OCI-LY7 (cell line): ENCODE measurements at regions not wholly inside any gene's neighbourhood (a gene's known extent, or its start where the extent isn't known, plus 50 kb on each side); places are given as distances from the start of the nearest gene placed in this dataset.

ENCODE experiments used
- BruUV-seq: library from RNA; stranded (reverse); fragments of 400-500 nt; replicated peaks from 2 replicates; lab custom pipeline; 2021; lab: Mats Ljungman, UMichigan
- CTCF ChIA-PET: fragments of 300-600 bp; sonication (Branson Sonifier 250); formaldehyde crosslinking; loops from one replicate; lab custom pipeline; 2022; ENCODE audit warnings: antibody characterized with exemption; ENCODE audit not compliant: unreplicated experiment; lab: Charles Lee
- POLR2A ChIA-PET: fragments of 300-600 bp; sonication (Branson Sonifier 250); formaldehyde crosslinking; loops from one replicate; lab custom pipeline; 2022; ENCODE audit warnings: antibody characterized with exemption; lab: Charles Lee
- DNase-seq: peaks from one replicate; pipeline ENCODE4 v3.0.0-alpha.2; 2015; ENCODE audit warnings: low spot score
- H2AFZ ChIP-seq: fragments of 200-600 bp; sonication (generic), shearing (Covaris generic); 2 replicates; pipeline ENCODE4 v1.6.1; 2014; ENCODE audit warnings: mild to moderate bottlenecking, antibody characterized with exemption, low read length, moderate library complexity
- H3K27ac ChIP-seq: fragments of 200-600 bp; sonication (generic); 2 replicates; pipeline ENCODE4 v1.5.1; 2014; ENCODE audit warnings: mixed run types, low read depth, mild to moderate bottlenecking, moderate library complexity, low read length, inconsistent platforms; ENCODE audit not compliant: poor library complexity, severe bottlenecking
- H3K36me3 ChIP-seq: fragments of 200-600 bp; sonication (generic); 2 replicates; pipeline ENCODE4 v1.6.1; 2014; ENCODE audit warnings: mild to moderate bottlenecking, antibody characterized with exemption, low read length, moderate library complexity, mixed read lengths; ENCODE audit not compliant: insufficient read depth
- H3K4me1 ChIP-seq: fragments of 200-600 bp; sonication (generic); 2 replicates; pipeline ENCODE4 v1.5.1; 2014; ENCODE audit warnings: mild to moderate bottlenecking, low read length; ENCODE audit not compliant: insufficient read depth, poor library complexity, severe bottlenecking
- H3K4me2 ChIP-seq: fragments of 200-600 bp; sonication (generic); 2 replicates; pipeline ENCODE4 v1.6.1; 2014; ENCODE audit warnings: mild to moderate bottlenecking, low read length
- H3K4me3 ChIP-seq: fragments of 200-600 bp; sonication (generic); 2 replicates; pipeline ENCODE4 v1.5.1; 2014; ENCODE audit warnings: mild to moderate bottlenecking, low read depth, low read length; ENCODE audit not compliant: poor library complexity, severe bottlenecking
- H3K79me2 ChIP-seq: fragments of 200-600 bp; sonication (generic); 2 replicates; pipeline ENCODE4 v1.6.1; 2016; ENCODE audit warnings: low read depth, mild to moderate bottlenecking, low read length, moderate library complexity, mixed read lengths; ENCODE audit not compliant: insufficient read depth
- H3K9me2 ChIP-seq: fragments of 200-600 bp; sonication (generic); 2 replicates; pipeline ENCODE4 v1.6.1; 2016; ENCODE audit warnings: mild to moderate bottlenecking, low read length, mixed read lengths; ENCODE audit not compliant: insufficient read depth
- H3K9me3 ChIP-seq: fragments of 200-600 bp; sonication (generic); 2 replicates; pipeline ENCODE4 v1.6.1; 2014; ENCODE audit warnings: mild to moderate bottlenecking, mixed run types, low read length, mixed read lengths
- H4K20me1 ChIP-seq: fragments of 200-600 bp; sonication (generic); 2 replicates; pipeline ENCODE4 v1.6.1; 2014; ENCODE audit warnings: mild to moderate bottlenecking, antibody characterized with exemption, low read length, moderate library complexity, mixed read lengths; ENCODE audit not compliant: insufficient read depth
- CTCF ChIP-seq: fragments of 200-600 bp; sonication (generic); conservative IDR thresholded peaks from 2 replicates; pipeline ENCODE4 v1.5.1; 2014; ENCODE audit warnings: mild to moderate bottlenecking, antibody characterized with exemption, low read length, moderate library complexity, mixed read lengths
- EZH2phosphoT487 ChIP-seq: fragments of 200-600 bp; sonication (generic); IDR thresholded peaks from 2 replicates; pipeline ENCODE4 v1.6.1; 2018; ENCODE audit warnings: low read depth, borderline replicate concordance, mild to moderate bottlenecking, mixed run types, antibody characterized with exemption, low read length, moderate library complexity, mixed read lengths
- intact Hi-C: fragments of 100-400 bp; cut with micrococcal nuclease; formaldehyde crosslinking; loops from one replicate; pipeline ENCODE4 v1.10.0; 2022; ENCODE audit not compliant: unreplicated experiment

DNA sequence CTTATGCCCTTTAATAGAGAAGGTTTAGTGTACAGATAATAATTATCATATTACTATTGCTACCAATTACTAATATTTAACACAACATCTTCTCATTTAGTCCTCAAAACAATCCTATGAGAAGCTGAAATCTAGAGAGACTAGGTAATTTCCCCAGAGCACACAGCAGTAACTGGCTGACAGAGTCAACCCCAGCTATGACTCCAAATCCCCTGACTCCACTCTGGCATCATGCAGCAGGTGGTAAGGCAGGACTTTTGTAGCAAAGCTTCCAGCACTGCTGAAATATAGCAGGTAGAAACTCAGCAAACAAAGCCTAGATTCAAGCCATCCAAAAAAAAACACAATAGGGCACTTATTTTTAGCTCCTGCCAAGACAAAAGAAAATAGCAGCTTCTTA, 79.3 kb upstream of the RGS2 start:
- Histone ChIP-seq H2AFZ (peak overlapping the region; percentile 8; the same call in 1 of the 2 replicates), H3K4me3 (no peak overlapping the region), H4K20me1 (no peaks in the 10 kb centered on the region), H3K36me3 (no peaks in the 10 kb centered on the region), H3K4me1 (no peaks in the 10 kb centered on the region), H3K4me2 (no peak overlapping the region), H3K9me3 (no peaks in the 10 kb centered on the region), H3K27ac (no peak overlapping the region), H3K79me2 (no peaks in the 10 kb centered on the region), H3K9me2 (no peaks in the 10 kb centered on the region)
- no TSS peak for BruUV-seq
- POLR2A ChIA-PET, result interaction anchor here (0.6 to 2.4 kb wide), 5 partner anchors 8 to 263 kb away, joined by 3 to 10 read pairs (median 4); no protein-coding TSS in a partner anchor
- TF ChIP-seq CTCF (no peak), EZH2phosphoT487 (no peak)
- CTCF ChIA-PET, result no interaction called here
- no peak for DNase-seq
- intact Hi-C loops, result no loop called here

DNA sequence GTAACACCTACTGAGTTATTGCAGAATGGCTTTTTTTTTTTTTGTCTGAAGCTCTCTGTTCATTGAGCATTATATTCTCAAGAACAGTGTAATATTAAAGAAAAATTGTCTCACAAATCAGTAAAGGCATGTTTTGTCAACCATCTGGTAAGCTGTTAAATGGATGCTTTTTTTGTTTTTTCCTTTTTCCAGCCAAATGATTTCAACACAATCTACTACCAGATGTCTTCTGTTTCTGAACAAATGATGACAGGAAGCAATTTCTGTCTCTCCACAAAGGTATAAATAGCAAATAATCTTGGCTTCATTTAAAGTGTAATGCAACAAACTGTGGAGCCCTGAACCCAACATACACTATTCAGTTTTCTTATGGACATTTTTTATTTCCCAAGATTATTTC, 78.6 kb upstream of the RGS2 start:
- no peaks in the 10 kb centered on the region for H3K79me2 ChIP-seq
- ChIA-PET POLR2A (interaction anchor here (0.6 to 2.4 kb wide), 5 partner anchors 13 to 262 kb away, joined by 3 to 10 read pairs (median 4); no protein-coding TSS in a partner anchor), CTCF (no interaction called here)
- H3K36me3 ChIP-seq, result no peaks in the 10 kb centered on the region
- H3K4me3 ChIP-seq, result no peak overlapping the region
- no peak overlapping the region for H3K4me2 ChIP-seq
- no peak overlapping the region for H3K27ac ChIP-seq
- no peaks in the 10 kb centered on the region for H4K20me1 ChIP-seq
- TF ChIP-seq CTCF (no peak), EZH2phosphoT487 (no peak)
- DNase-seq, result no peak
- intact Hi-C loops, result no loop called here
- peak overlapping the region; percentile 8; the same call in 1 of the 2 replicates for H2AFZ ChIP-seq
- no peaks in the 10 kb centered on the region for H3K9me3 ChIP-seq
- no peaks in the 10 kb centered on the region for H3K9me2 ChIP-seq
- no TSS peak for BruUV-seq
- H3K4me1 ChIP-seq, result no peaks in the 10 kb centered on the region

GRCh38 chr1:192732787-192733186, 76.1 kb upstream of the RGS2 start:
- no TSS peak for BruUV-seq
- Histone ChIP-seq H3K27ac (no peak overlapping the region), H3K9me2 (no peaks in the 10 kb centered on the region), H3K4me3 (no peak overlapping the region), H2AFZ (peak overlapping the region; percentile 91), H3K79me2 (no peaks in the 10 kb centered on the region), H3K36me3 (no peaks in the 10 kb centered on the region), H3K9me3 (no peaks in the 10 kb centered on the region), H3K4me1 (no peaks in the 10 kb centered on the region), H4K20me1 (no peaks in the 10 kb centered on the region), H3K4me2 (no peak overlapping the region)
- peak; percentile 58 for DNase-seq
- intact Hi-C loops, result no loop called here
- TF ChIP-seq CTCF, result peak; percentile 67
- TF ChIP-seq EZH2phosphoT487, result no peak
- ChIA-PET POLR2A (no interaction called here), CTCF (no interaction called here)
